HepG2 (cell line): ENCODE measurements at regions not wholly inside any gene's neighbourhood (a gene's known extent, or its start where the extent isn't known, plus 50 kb on each side); places are given as distances from the start of the nearest gene placed in this dataset.

Source experiments
- ATF7-NPFF ChIP-seq: sonication (generic); formaldehyde crosslinking; IDR thresholded peaks from 2 replicates; pipeline ENCODE4 v1.8.1; 2023; ENCODE audit warnings: mild to moderate bottlenecking, low read depth, missing genetic modification reagents, moderate library complexity
- CC2D1A ChIP-seq: sonication (generic); formaldehyde crosslinking; IDR thresholded peaks from 2 replicates; pipeline ENCODE4 v1.8.1; 2023; ENCODE audit warnings: mild to moderate bottlenecking, missing genetic modification reagents
- JUN ChIP-seq: sonication (generic); formaldehyde crosslinking; IDR thresholded peaks from 2 replicates; pipeline ENCODE4 v1.4.0; 2020; ENCODE audit warnings: mild to moderate bottlenecking, missing genetic modification reagents
- NR2C2 ChIP-seq: sonication (generic); formaldehyde crosslinking; IDR thresholded peaks from 2 replicates; pipeline ENCODE4 v1.4.0; 2020; ENCODE audit warnings: missing genetic modification reagents, mild to moderate bottlenecking, moderate library complexity, borderline replicate concordance
- PPARG ChIP-seq: conservative IDR thresholded peaks from 2 replicates; pipeline ENCODE4 v1.6.1; 2016; ENCODE audit warnings: missing biosample characterization, missing genetic modification reagents
- RELA ChIP-seq: sonication (generic); formaldehyde crosslinking; IDR thresholded peaks from 2 replicates; pipeline ENCODE4 v1.4.0; 2020; ENCODE audit warnings: missing genetic modification reagents
- SALL2 ChIP-seq: sonication (generic); formaldehyde crosslinking; IDR thresholded peaks from 2 replicates; pipeline ENCODE4 v1.8.1; 2023; ENCODE audit warnings: mild to moderate bottlenecking, missing genetic modification reagents, inconsistent platforms
- SETDB1 ChIP-seq: sonication (generic); formaldehyde crosslinking; IDR thresholded peaks from 2 replicates; pipeline ENCODE4 v1.5.1; 2020; ENCODE audit warnings: missing genetic modification reagents, mild to moderate bottlenecking, borderline replicate concordance
- SRSF4 ChIP-seq: fragments of 200-400 bp; formaldehyde crosslinking; IDR thresholded peaks from one replicate; pipeline ENCODE4 v1.6.1; 2018; ENCODE audit warnings: mild to moderate bottlenecking, low read depth, low read length, moderate library complexity; ENCODE audit not compliant: poor library complexity, severe bottlenecking
- TBP ChIP-seq: sonication (generic); formaldehyde crosslinking; IDR thresholded peaks from 2 replicates; pipeline ENCODE4 v1.5.0; 2020; ENCODE audit warnings: missing genetic modification reagents
- TMF1 ChIP-seq: sonication (generic); formaldehyde crosslinking; IDR thresholded peaks from 2 replicates; pipeline ENCODE4 v1.8.1; 2022; ENCODE audit warnings: low read depth, missing genetic modification reagents
- TOE1 ChIP-seq: sonication (generic); formaldehyde crosslinking; IDR thresholded peaks from 2 replicates; pipeline ENCODE4 v1.4.0; 2020; ENCODE audit warnings: mild to moderate bottlenecking, missing genetic modification reagents
- ZMAT3 ChIP-seq: sonication (generic); formaldehyde crosslinking; conservative IDR thresholded peaks from 2 replicates; pipeline ENCODE4 v1.7.0; 2021; ENCODE audit warnings: missing genetic modification reagents
- ZNF557 ChIP-seq: sonication (generic); formaldehyde crosslinking; IDR thresholded peaks from 2 replicates; pipeline ENCODE4 v1.4.0; 2020; ENCODE audit warnings: missing genetic modification reagents
- ZNF790 ChIP-seq: sonication (generic); formaldehyde crosslinking; IDR thresholded peaks from 2 replicates; pipeline ENCODE4 v1.8.0; 2022; ENCODE audit warnings: missing genetic modification reagents, mild to moderate bottlenecking, borderline replicate concordance
- TF ChIP-seq, protein P1 (sequence below): sonication (generic); formaldehyde crosslinking; IDR thresholded peaks from 2 replicates; pipeline ENCODE4 v1.5.0; 2020; ENCODE audit warnings: mild to moderate bottlenecking, missing genetic modification reagents
- TF ChIP-seq, protein P2 (sequence below): sonication (generic); formaldehyde crosslinking; IDR thresholded peaks from 2 replicates; pipeline ENCODE4 v1.4.0; 2020; ENCODE audit warnings: mild to moderate bottlenecking, low read depth, missing genetic modification reagents
- TF ChIP-seq, protein P3 (sequence below): sonication (generic); formaldehyde crosslinking; IDR thresholded peaks from 2 replicates; pipeline ENCODE4 v1.8.0; 2022; ENCODE audit warnings: missing genetic modification reagents, low read depth, mild to moderate bottlenecking, borderline replicate concordance
- TF ChIP-seq, protein P4 (sequence below): sonication (generic); formaldehyde crosslinking; IDR thresholded peaks from 2 replicates; pipeline ENCODE4 v1.4.0; 2020; ENCODE audit warnings: mild to moderate bottlenecking, missing genetic modification reagents
- TF ChIP-seq, protein P5 (sequence below), 2 experiments: fragments of 450-650 bp in 1 of 2; sonication (generic) in 1 of 2; formaldehyde crosslinking; IDR thresholded peaks; 2 replicates each; pipeline versions ENCODE4 v1.5.0 to v1.8.0; 2020 to 2022; ENCODE audit warnings: mild to moderate bottlenecking in 1 of 2, missing genetic modification reagents in 1 of 2
- TF ChIP-seq, protein P6 (sequence below): sonication (generic); formaldehyde crosslinking; conservative IDR thresholded peaks from 2 replicates; pipeline ENCODE4 v1.4.0; 2020; ENCODE audit warnings: mild to moderate bottlenecking, missing genetic modification reagents, moderate library complexity

DNA sequence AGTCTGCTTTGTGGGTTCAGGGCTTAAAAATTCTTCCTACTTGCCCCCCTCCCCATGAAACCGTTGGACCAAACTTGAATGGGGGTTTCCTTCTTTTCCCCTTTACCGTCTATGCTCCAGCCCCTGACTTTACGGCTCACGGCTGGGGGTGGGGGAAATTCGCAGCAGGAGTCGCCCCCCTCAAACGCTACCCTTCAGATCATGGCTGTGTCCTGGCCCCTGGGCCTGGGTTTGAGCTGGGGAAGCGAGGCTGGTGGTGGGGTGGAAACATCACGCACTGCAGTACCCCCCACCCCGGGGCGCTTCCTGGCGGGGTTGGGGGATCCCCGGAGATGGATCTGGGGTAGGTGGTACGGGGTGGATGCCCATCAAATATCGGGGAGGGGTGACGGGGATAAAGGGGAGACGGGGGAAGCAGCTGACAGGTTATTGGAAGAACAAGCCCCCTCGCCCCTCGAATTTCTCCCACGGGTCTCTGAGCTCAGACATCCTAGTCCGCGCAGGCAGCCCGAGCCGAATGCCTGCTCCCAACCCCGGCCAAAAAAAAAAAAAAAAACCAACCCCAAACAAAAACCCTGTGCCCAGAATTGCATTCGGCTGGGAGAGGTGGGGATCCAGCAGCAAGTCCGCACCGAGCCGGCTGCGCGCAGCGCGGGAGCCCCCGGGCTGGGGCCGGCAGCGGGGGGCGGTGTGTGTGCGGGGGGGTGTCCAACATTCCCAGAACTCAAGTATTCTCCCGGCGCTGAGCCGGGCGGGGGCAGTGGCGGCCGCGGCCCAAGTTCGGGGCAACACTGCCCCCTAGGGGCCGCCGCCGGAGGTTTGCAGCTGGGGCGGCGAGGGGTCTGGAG, 59.0 kb upstream of the ACOT11 start (continued):
- no peak for TF ChIP-seq ZNF557 (CRISPR knock-in tag)
- TF ChIP-seq, protein P1, sequence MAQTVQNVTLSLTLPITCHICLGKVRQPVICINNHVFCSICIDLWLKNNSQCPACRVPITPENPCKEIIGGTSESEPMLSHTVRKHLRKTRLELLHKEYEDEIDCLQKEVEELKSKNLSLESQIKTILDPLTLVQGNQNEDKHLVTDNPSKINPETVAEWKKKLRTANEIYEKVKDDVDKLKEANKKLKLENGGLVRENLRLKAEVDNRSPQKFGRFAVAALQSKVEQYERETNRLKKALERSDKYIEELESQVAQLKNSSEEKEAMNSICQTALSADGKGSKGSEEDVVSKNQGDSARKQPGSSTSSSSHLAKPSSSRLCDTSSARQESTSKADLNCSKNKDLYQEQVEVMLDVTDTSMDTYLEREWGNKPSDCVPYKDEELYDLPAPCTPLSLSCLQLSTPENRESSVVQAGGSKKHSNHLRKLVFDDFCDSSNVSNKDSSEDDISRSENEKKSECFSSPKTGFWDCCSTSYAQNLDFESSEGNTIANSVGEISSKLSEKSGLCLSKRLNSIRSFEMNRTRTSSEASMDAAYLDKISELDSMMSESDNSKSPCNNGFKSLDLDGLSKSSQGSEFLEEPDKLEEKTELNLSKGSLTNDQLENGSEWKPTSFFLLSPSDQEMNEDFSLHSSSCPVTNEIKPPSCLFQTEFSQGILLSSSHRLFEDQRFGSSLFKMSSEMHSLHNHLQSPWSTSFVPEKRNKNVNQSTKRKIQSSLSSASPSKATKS (CRISPR knock-in tag): no peak
- TF ChIP-seq, protein P2, sequence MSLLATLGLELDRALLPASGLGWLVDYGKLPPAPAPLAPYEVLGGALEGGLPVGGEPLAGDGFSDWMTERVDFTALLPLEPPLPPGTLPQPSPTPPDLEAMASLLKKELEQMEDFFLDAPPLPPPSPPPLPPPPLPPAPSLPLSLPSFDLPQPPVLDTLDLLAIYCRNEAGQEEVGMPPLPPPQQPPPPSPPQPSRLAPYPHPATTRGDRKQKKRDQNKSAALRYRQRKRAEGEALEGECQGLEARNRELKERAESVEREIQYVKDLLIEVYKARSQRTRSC (CRISPR knock-in tag): no peak
- no peak for TF ChIP-seq SRSF4
- TF ChIP-seq TBP: no peak
- TF ChIP-seq JUN (CRISPR knock-in tag): no peak
- TF ChIP-seq, protein P3, sequence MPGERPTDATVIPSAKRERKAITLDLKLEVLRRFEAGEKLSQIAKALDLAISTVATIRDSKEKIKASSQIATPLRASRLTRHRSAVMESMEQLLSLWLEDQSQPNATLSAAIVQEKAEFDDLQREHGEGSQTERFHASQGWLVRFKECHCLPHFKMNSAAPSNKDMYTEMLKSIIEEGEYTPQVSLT: no peak
- TF ChIP-seq, protein P4, sequence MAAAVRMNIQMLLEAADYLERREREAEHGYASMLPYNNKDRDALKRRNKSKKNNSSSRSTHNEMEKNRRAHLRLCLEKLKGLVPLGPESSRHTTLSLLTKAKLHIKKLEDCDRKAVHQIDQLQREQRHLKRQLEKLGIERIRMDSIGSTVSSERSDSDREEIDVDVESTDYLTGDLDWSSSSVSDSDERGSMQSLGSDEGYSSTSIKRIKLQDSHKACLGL (CRISPR knock-in tag): no peak
- no peak for TF ChIP-seq TOE1
- peak; percentile 53; the same call in 1 of the 2 replicates for TF ChIP-seq SALL2 (CRISPR knock-in tag)
- TF ChIP-seq ATF7-NPFF (CRISPR knock-in tag): no peak
- no peak for TF ChIP-seq SETDB1 (CRISPR knock-in tag)
- TF ChIP-seq PPARG (CRISPR knock-in tag): no peak
- TF ChIP-seq, protein P5, sequence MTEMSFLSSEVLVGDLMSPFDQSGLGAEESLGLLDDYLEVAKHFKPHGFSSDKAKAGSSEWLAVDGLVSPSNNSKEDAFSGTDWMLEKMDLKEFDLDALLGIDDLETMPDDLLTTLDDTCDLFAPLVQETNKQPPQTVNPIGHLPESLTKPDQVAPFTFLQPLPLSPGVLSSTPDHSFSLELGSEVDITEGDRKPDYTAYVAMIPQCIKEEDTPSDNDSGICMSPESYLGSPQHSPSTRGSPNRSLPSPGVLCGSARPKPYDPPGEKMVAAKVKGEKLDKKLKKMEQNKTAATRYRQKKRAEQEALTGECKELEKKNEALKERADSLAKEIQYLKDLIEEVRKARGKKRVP (CRISPR knock-in tag; IDR thresholded peaks at IDR 0.05): no peak
- no peak for TF ChIP-seq ZNF790 (CRISPR knock-in tag)
- TF ChIP-seq RELA (CRISPR knock-in tag): no peak
- TF ChIP-seq ZMAT3 (CRISPR knock-in tag): 0 out of 2 replicates have a peak, but pooled peaks have one; percentile 32
- TF ChIP-seq NR2C2 (CRISPR knock-in tag): no peak
- no peak for TF ChIP-seq CC2D1A (CRISPR knock-in tag)
- no peak for TF ChIP-seq TMF1 (CRISPR knock-in tag)
- TF ChIP-seq, protein P6, sequence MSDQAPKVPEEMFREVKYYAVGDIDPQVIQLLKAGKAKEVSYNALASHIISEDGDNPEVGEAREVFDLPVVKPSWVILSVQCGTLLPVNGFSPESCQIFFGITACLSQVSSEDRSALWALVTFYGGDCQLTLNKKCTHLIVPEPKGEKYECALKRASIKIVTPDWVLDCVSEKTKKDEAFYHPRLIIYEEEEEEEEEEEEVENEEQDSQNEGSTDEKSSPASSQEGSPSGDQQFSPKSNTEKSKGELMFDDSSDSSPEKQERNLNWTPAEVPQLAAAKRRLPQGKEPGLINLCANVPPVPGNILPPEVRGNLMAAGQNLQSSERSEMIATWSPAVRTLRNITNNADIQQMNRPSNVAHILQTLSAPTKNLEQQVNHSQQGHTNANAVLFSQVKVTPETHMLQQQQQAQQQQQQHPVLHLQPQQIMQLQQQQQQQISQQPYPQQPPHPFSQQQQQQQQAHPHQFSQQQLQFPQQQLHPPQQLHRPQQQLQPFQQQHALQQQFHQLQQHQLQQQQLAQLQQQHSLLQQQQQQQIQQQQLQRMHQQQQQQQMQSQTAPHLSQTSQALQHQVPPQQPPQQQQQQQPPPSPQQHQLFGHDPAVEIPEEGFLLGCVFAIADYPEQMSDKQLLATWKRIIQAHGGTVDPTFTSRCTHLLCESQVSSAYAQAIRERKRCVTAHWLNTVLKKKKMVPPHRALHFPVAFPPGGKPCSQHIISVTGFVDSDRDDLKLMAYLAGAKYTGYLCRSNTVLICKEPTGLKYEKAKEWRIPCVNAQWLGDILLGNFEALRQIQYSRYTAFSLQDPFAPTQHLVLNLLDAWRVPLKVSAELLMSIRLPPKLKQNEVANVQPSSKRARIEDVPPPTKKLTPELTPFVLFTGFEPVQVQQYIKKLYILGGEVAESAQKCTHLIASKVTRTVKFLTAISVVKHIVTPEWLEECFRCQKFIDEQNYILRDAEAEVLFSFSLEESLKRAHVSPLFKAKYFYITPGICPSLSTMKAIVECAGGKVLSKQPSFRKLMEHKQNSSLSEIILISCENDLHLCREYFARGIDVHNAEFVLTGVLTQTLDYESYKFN (CRISPR knock-in tag): peak; percentile 36; the same call in 1 of the 2 replicates
